C4-2B (cell line): ENCODE measurements at regions not wholly inside any gene's neighbourhood (a gene's known extent, or its start where the extent isn't known, plus 50 kb on each side); places are given as distances from the start of the nearest gene placed in this dataset.

Experiments
- CTCF ChIP-seq: fragments of 450-650 bp; conservative IDR thresholded peaks from 2 replicates; pipeline ENCODE4 v1.5.1; 2017; ENCODE audit warnings: mild to moderate bottlenecking
- ZFX ChIP-seq: fragments of 450-650 bp; IDR thresholded peaks from 2 replicates; pipeline ENCODE4 v1.6.1; 2017

GRCh38 chr10:76769582-76769981 is 868.0 kb downstream of the KCNMA1 start:
- no peak for TF ChIP-seq CTCF
- TF ChIP-seq ZFX, result no peak
